ENCODE measurements at regions not wholly inside any gene's neighbourhood (a gene's known extent, or its start where the extent isn't known, plus 50 kb on each side); places are given as distances from the start of the nearest gene placed in this dataset.

- peak; percentile 56 for DNase-seq (ENCODE audit: low spot score)
Measured at GRCh38 chr17:77700165-77700881, 258.2 kb upstream of the TNRC6C start.

GRCh38 chr17:77701996-77702395, 256.5 kb upstream of the TNRC6C start:
- DNase-seq (ENCODE audit: low spot score) = no peak

- peak; percentile 17 for DNase-seq (ENCODE audit: low spot score)
Measured at GRCh38 chr17:77704048-77704815, 254.3 kb upstream of the TNRC6C start.

GRCh38 chr17:77706938-77707337, 251.6 kb upstream of the TNRC6C start:
- peak; percentile 20 for DNase-seq (ENCODE audit: low spot score)

GRCh38 chr17:77707546-77707945, 251.0 kb upstream of the TNRC6C start:
- peak; percentile 47 for DNase-seq (ENCODE audit: low spot score)

GRCh38 chr17:77708049-77708448, 250.5 kb upstream of the TNRC6C start:
- DNase-seq (ENCODE audit: low spot score) = no peak

- DNase-seq (ENCODE audit: low spot score) = no peak
Measured at GRCh38 chr17:77708936-77709335, 249.6 kb upstream of the TNRC6C start.

- DNase-seq (ENCODE audit: low spot score) = no peak
Measured at GRCh38 chr17:77709594-77709993, 248.9 kb upstream of the TNRC6C start.

- no peak for DNase-seq (ENCODE audit: low spot score)
Measured at GRCh38 chr17:77712578-77712977, 245.9 kb upstream of the TNRC6C start.

- no peak for DNase-seq (ENCODE audit: low spot score)
Measured at GRCh38 chr17:77716289-77716926, 242.1 kb upstream of the TNRC6C start.

GRCh38 chr17:77717941-77718668, 240.4 kb upstream of the TNRC6C start:
- no peak for DNase-seq (ENCODE audit: low spot score)

- peak; percentile 30 for DNase-seq (ENCODE audit: low spot score)
Measured at GRCh38 chr17:77718669-77718961, 239.9 kb upstream of the TNRC6C start.

GRCh38 chr17:77719806-77720205, 238.7 kb upstream of the TNRC6C start:
- peak; percentile 28 for DNase-seq (ENCODE audit: low spot score)

GRCh38 chr17:77720946-77721845, 237.3 kb upstream of the TNRC6C start:
- DNase-seq (ENCODE audit: low spot score) = no peak

- DNase-seq (ENCODE audit: low spot score) = no peak
Measured at GRCh38 chr17:77721846-77722160, 236.7 kb upstream of the TNRC6C start.

GRCh38 chr17:77722366-77722765, 236.1 kb upstream of the TNRC6C start:
- no peak for DNase-seq (ENCODE audit: low spot score)

- DNase-seq (ENCODE audit: low spot score) = peak; percentile 76
Measured at GRCh38 chr17:77723071-77723908, 235.2 kb upstream of the TNRC6C start.

GRCh38 chr17:77723909-77724875, 234.3 kb upstream of the TNRC6C start:
- DNase-seq (ENCODE audit: low spot score) = no peak

- DNase-seq (ENCODE audit: low spot score) = peak; percentile 40
Measured at GRCh38 chr17:77724876-77725615, 233.5 kb upstream of the TNRC6C start.

Data from left forelimb (tissue), 1 donor.